ENCODE measurements at regions not wholly inside any gene's neighbourhood (a gene's known extent, or its start where the extent isn't known, plus 50 kb on each side); places are given as distances from the start of the nearest gene placed in this dataset.
"Not testable (repeated sequence)": the region's sequence is repeated elsewhere in the genome, so short reads cannot be mapped to it uniquely, and the experiment has no call there.

DNA sequence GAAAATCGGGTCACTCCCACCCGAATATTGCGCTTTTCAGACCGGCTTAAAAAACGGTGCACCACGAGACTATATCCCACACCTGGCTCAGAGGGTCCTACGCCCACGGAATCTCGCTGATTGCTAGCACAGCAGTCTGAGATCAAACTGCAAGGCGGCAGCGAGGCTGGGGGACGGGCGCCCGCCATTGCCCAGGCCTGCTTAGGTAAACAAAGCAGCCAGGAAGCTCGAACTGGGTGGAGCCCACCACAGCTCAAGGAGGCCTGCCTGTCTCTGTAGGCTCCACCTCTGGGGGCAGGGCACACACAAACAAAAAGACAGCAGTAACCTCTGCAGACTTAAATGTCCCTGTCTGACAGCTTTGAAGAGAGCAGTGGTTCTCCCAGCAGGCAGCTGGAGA is 611.9 kb upstream of the INTU start:
- not testable (repeated sequence) for TF ChIP-seq POLR2A, TAF1, POLR2AphosphoS5 (IDR thresholded peaks at IDR 0.05; ENCODE audit: low read depth, low read length)
